ENCODE measurements at regions not wholly inside any gene's neighbourhood (a gene's known extent, or its start where the extent isn't known, plus 50 kb on each side); places are given as distances from the start of the nearest gene placed in this dataset.

GRCh38 chr21:18907076-18907475 is 503.5 kb upstream of the TMPRSS15 start:
- TF ChIP-seq POLR2A (IDR thresholded peaks at IDR 0.05): no peak
- TF ChIP-seq EP300 (IDR thresholded peaks at IDR 0.05): no peak
- no peak for TF ChIP-seq CTCF (IDR thresholded peaks at IDR 0.05)
- TF ChIP-seq POLR2AphosphoS5 (IDR thresholded peaks at IDR 0.05): no peak
- no peak for DNase-seq (ENCODE audit: low spot score in 2 of 2)
- Histone ChIP-seq H3K27ac (no peak overlapping the region), H3K36me3 (no peaks in the 10 kb centered on the region), H3K4me3 (no peak overlapping the region), H3K27me3 (no peaks in the 10 kb centered on the region), H3K9me3 (peaks cover 3% of the 10 kb centered on the region), H3K4me1 (no peaks in the 10 kb centered on the region)
- 59% methylated on average over 2 of the region's 2 CpGs for WGBS

- H3K4me1 ChIP-seq: no peaks in the 10 kb centered on the region
- H3K4me3 ChIP-seq: no peak overlapping the region
- H3K9me3 ChIP-seq: peaks cover 3% of the 10 kb centered on the region
- no peaks in the 10 kb centered on the region for H3K27me3 ChIP-seq
- WGBS: 95% methylated on average over 4 of the region's 4 CpGs
- no peaks in the 10 kb centered on the region for H3K36me3 ChIP-seq
- no peak for TF ChIP-seq POLR2A (IDR thresholded peaks at IDR 0.05)
- no peak for TF ChIP-seq EP300 (IDR thresholded peaks at IDR 0.05)
- TF ChIP-seq POLR2AphosphoS5 (IDR thresholded peaks at IDR 0.05): no peak
- no peak for TF ChIP-seq CTCF (IDR thresholded peaks at IDR 0.05)
- H3K27ac ChIP-seq: no peak overlapping the region
- no peak for DNase-seq (ENCODE audit: low spot score in 2 of 2)
Measured at GRCh38 chr21:18908641-18909040, 505.1 kb upstream of the TMPRSS15 start.

GRCh38 chr21:18913914-18914313 is 510.3 kb upstream of the TMPRSS15 start:
- no peaks in the 10 kb centered on the region for H3K36me3 ChIP-seq
- DNase-seq (ENCODE audit: low spot score in 2 of 2): no peak
- H3K4me1 ChIP-seq: no peaks in the 10 kb centered on the region
- 75% methylated on average over 4 of the region's 4 CpGs for WGBS
- H3K27ac ChIP-seq: no peak overlapping the region
- no peak for TF ChIP-seq POLR2AphosphoS5 (IDR thresholded peaks at IDR 0.05)
- no peak for TF ChIP-seq POLR2A (IDR thresholded peaks at IDR 0.05)
- no peak for TF ChIP-seq EP300 (IDR thresholded peaks at IDR 0.05)
- no peak for TF ChIP-seq CTCF (IDR thresholded peaks at IDR 0.05)
- peaks cover 3% of the 10 kb centered on the region for H3K9me3 ChIP-seq
- H3K27me3 ChIP-seq: no peaks in the 10 kb centered on the region
- H3K4me3 ChIP-seq: no peak overlapping the region

- 91% methylated on average over 2 of the region's 2 CpGs for WGBS
- no peaks in the 10 kb centered on the region for H3K4me1 ChIP-seq
- no peak for DNase-seq (ENCODE audit: low spot score in 2 of 2)
- no peak for TF ChIP-seq CTCF (IDR thresholded peaks at IDR 0.05)
- no peak for TF ChIP-seq POLR2A (IDR thresholded peaks at IDR 0.05)
- no peak for TF ChIP-seq POLR2AphosphoS5 (IDR thresholded peaks at IDR 0.05)
- TF ChIP-seq EP300 (IDR thresholded peaks at IDR 0.05): no peak
- H3K4me3 ChIP-seq: no peak overlapping the region
- H3K27me3 ChIP-seq: no peaks in the 10 kb centered on the region
- H3K36me3 ChIP-seq: no peaks in the 10 kb centered on the region
- H3K9me3 ChIP-seq: peaks cover 3% of the 10 kb centered on the region
- H3K27ac ChIP-seq: no peak overlapping the region
Measured at GRCh38 chr21:18914570-18914969, 511.0 kb upstream of the TMPRSS15 start.

- no peaks in the 10 kb centered on the region for H3K9me3 ChIP-seq
- TF ChIP-seq POLR2AphosphoS5 (IDR thresholded peaks at IDR 0.05): no peak
- no peak for TF ChIP-seq POLR2A (IDR thresholded peaks at IDR 0.05)
- no peak for TF ChIP-seq CTCF (IDR thresholded peaks at IDR 0.05)
- no peak for TF ChIP-seq EP300 (IDR thresholded peaks at IDR 0.05)
- H3K4me1 ChIP-seq: no peaks in the 10 kb centered on the region
- no peaks in the 10 kb centered on the region for H3K27me3 ChIP-seq
- DNase-seq (ENCODE audit: low spot score in 2 of 2): no peak
- no peaks in the 10 kb centered on the region for H3K36me3 ChIP-seq
- H3K4me3 ChIP-seq: no peak overlapping the region
- H3K27ac ChIP-seq: no peak overlapping the region
- 32% methylated on average over 6 of the region's 6 CpGs for WGBS
Measured at GRCh38 chr21:18917622-18918021, 514.0 kb upstream of the TMPRSS15 start.
